PC-3 (cell line): ENCODE measurements at regions not wholly inside any gene's neighbourhood (a gene's known extent, or its start where the extent isn't known, plus 50 kb on each side); places are given as distances from the start of the nearest gene placed in this dataset.

Experiments used
- ATAC-seq: fragments of 200-7000 bp; cut with Tn5 transposase; 2 replicates; pipeline ENCODE4 v1.9.1; 2020; ENCODE audit warnings: mild to moderate bottlenecking, moderate library complexity
- BruUV-seq: library from RNA; stranded (reverse); fragments of 400-500 nt; replicated peaks from 2 replicates; lab custom pipeline; 2021; lab: Mats Ljungman, UMichigan
- CTCF ChIA-PET: fragments of 300-600 bp; sonication (Branson Sonifier 250); formaldehyde crosslinking; loops from one replicate; lab custom pipeline; 2022; ENCODE audit warnings: antibody characterized with exemption; lab: Charles Lee
- POLR2A ChIA-PET: fragments of 300-600 bp; sonication (Branson Sonifier 250); formaldehyde crosslinking; loops from one replicate; lab custom pipeline; 2022; ENCODE audit warnings: antibody characterized with exemption; ENCODE audit not compliant: unreplicated experiment; lab: Charles Lee
- DNase-seq: peaks from one replicate; pipeline ENCODE4 v3.0.0-alpha.2; 2015
- H2AFZ ChIP-seq: fragments of 300-600 bp; sonication (generic); 2 replicates; pipeline ENCODE4 v1.6.0; 2016; ENCODE audit warnings: antibody characterized with exemption, low read length
- H3F3A ChIP-seq: fragments of 300-600 bp; sonication (generic); one replicate; pipeline ENCODE4 v1.6.0; 2017; ENCODE audit warnings: antibody characterized with exemption, low read length, control low read depth, mild to moderate bottlenecking; ENCODE audit not compliant: unreplicated experiment
- H3K27ac ChIP-seq: fragments of 300-600 bp; sonication (generic); 2 replicates; pipeline ENCODE4 v1.5.1; 2016; ENCODE audit warnings: mild to moderate bottlenecking, low read length
- H3K27me3 ChIP-seq: fragments of 300-600 bp; sonication (generic); 2 replicates; pipeline ENCODE4 v1.6.1; 2016; ENCODE audit warnings: low read length, mixed read lengths
- H3K36me3 ChIP-seq: fragments of 300-600 bp; sonication (generic); 2 replicates; pipeline ENCODE4 v1.6.1; 2016; ENCODE audit warnings: low read depth, mixed run types, low read length, mixed read lengths
- H3K4me1 ChIP-seq: fragments of 300-600 bp; sonication (generic); 2 replicates; pipeline ENCODE4 v1.5.1; 2016; ENCODE audit warnings: low read length; ENCODE audit not compliant: insufficient read depth
- H3K4me2 ChIP-seq: fragments of 300-600 bp; sonication (generic); 2 replicates; pipeline ENCODE4 v1.6.0; 2016; ENCODE audit warnings: low read length
- H3K4me3 ChIP-seq: fragments of 300-600 bp; sonication (generic); 2 replicates; pipeline ENCODE4 v1.5.1; 2016; ENCODE audit warnings: mild to moderate bottlenecking, low read length, mixed read lengths
- H3K79me2 ChIP-seq: fragments of 300-600 bp; sonication (generic); 2 replicates; pipeline ENCODE4 v1.6.1; 2017; ENCODE audit warnings: low read length, mixed read lengths
- H3K9ac ChIP-seq: fragments of 300-600 bp; sonication (generic); 2 replicates; pipeline ENCODE4 v1.6.0; 2016; ENCODE audit warnings: mild to moderate bottlenecking, low read length
- H3K9me2 ChIP-seq: fragments of 300-600 bp; sonication (generic); replicated peaks from 2 replicates; pipeline ENCODE4 v1.6.1; 2016; ENCODE audit warnings: mixed run types, low read length, mixed read lengths
- H3K9me3 ChIP-seq: fragments of 300-600 bp; sonication (generic); 2 replicates; pipeline ENCODE4 v1.6.1; 2016; ENCODE audit warnings: low read length, mixed read lengths
- H4K20me1 ChIP-seq: fragments of 300-600 bp; sonication (generic); 2 replicates; pipeline ENCODE4 v1.6.1; 2016; ENCODE audit warnings: low read length, mixed read lengths
- CTCF ChIP-seq: fragments of 300-600 bp; sonication (generic); conservative IDR thresholded peaks from 2 replicates; pipeline ENCODE4 v1.5.1; 2017; ENCODE audit warnings: antibody characterized with exemption, low read depth, mild to moderate bottlenecking, low read length
- EZH2 ChIP-seq: fragments of 300-600 bp; sonication (generic); IDR thresholded peaks from one replicate; pipeline ENCODE4 v1.6.1; 2017; ENCODE audit warnings: antibody characterized with exemption, mild to moderate bottlenecking, low read length; ENCODE audit not compliant: unreplicated experiment
- EZH2phosphoT487 ChIP-seq: fragments of 300-600 bp; sonication (generic); IDR thresholded peaks from 2 replicates; pipeline ENCODE4 v1.6.1; 2018; ENCODE audit warnings: mild to moderate bottlenecking, antibody characterized with exemption, low read length, borderline replicate concordance
- intact Hi-C: fragments of 100-400 bp; cut with micrococcal nuclease; formaldehyde crosslinking; loops from 2 replicates; pipeline ENCODE4 v1.9.0; 2023

- Histone ChIP-seq H4K20me1 (no peaks in the 10 kb centered on the region), H3K79me2 (no peaks in the 10 kb centered on the region), H3K27ac (no peak overlapping the region), H3K4me3 (peak overlapping the region; percentile 48; the same call in 1 of the 2 replicates), H3F3A (no peaks in the 10 kb centered on the region), H3K4me1 (no peaks in the 10 kb centered on the region), H3K27me3 (no peaks in the 10 kb centered on the region), H3K36me3 (no peaks in the 10 kb centered on the region), H2AFZ (peak overlapping the region; percentile 61; the same call in 1 of the 2 replicates), H3K9me2 (no peaks in the 10 kb centered on the region), H3K4me2 (peak overlapping the region; percentile 71), H3K9me3 (no peaks in the 10 kb centered on the region), H3K9ac (no peak overlapping the region)
- DNase-seq (peak; percentile 3), ATAC-seq (peak; percentile 33)
- ChIA-PET CTCF (no interaction called here), POLR2A (no interaction called here)
- intact Hi-C loops: no loop called here
- BruUV-seq: no TSS peak
- TF ChIP-seq CTCF: no peak
- TF ChIP-seq EZH2: no peak
- no peak for TF ChIP-seq EZH2phosphoT487
These were observed 51.1 kb upstream of the PPP2R3B start for GRCh38 chrX:437661-438390.

GRCh38 chrX:439241-439640 lies 52.5 kb upstream of the PPP2R3B start:
- intact Hi-C loops: no loop called here
- Histone ChIP-seq H3K4me1 (no peaks in the 10 kb centered on the region), H3K4me3 (no peak overlapping the region), H3K9me2 (no peaks in the 10 kb centered on the region), H3K27me3 (peaks cover 5% of the 10 kb centered on the region; the same call in 1 of the 2 replicates), H3F3A (no peaks in the 10 kb centered on the region), H3K4me2 (no peak overlapping the region), H3K36me3 (no peaks in the 10 kb centered on the region), H3K9me3 (no peaks in the 10 kb centered on the region), H2AFZ (no peak overlapping the region), H3K79me2 (no peaks in the 10 kb centered on the region), H3K27ac (no peak overlapping the region), H4K20me1 (no peaks in the 10 kb centered on the region), H3K9ac (no peak overlapping the region)
- ATAC-seq: no peak
- POLR2A ChIA-PET: no interaction called here
- no peak for DNase-seq
- no TSS peak for BruUV-seq
- TF ChIP-seq CTCF (no peak), EZH2phosphoT487 (no peak), EZH2 (no peak)
- CTCF ChIA-PET: no interaction called here

GRCh38 chrX:439719-440118 lies 53.0 kb upstream of the PPP2R3B start:
- BruUV-seq: no TSS peak
- ChIA-PET POLR2A (no interaction called here), CTCF (no interaction called here)

More at GRCh38 chrX:439719-440118, 53.0 kb upstream of the PPP2R3B start:
- Histone ChIP-seq H3K9me2 (no peaks in the 10 kb centered on the region), H3K27me3 (peaks cover 5% of the 10 kb centered on the region; the same call in 1 of the 2 replicates), H4K20me1 (no peaks in the 10 kb centered on the region), H3K4me2 (no peak overlapping the region), H3K27ac (no peak overlapping the region), H3K36me3 (no peaks in the 10 kb centered on the region), H3F3A (no peaks in the 10 kb centered on the region), H2AFZ (no peak overlapping the region), H3K9ac (no peak overlapping the region), H3K4me1 (no peaks in the 10 kb centered on the region), H3K4me3 (no peak overlapping the region), H3K79me2 (no peaks in the 10 kb centered on the region), H3K9me3 (no peaks in the 10 kb centered on the region)
- TF ChIP-seq EZH2: no peak
- TF ChIP-seq EZH2phosphoT487: no peak
- no peak for TF ChIP-seq CTCF
- no peak for ATAC-seq
- intact Hi-C loops: no loop called here
- no peak for DNase-seq
